K562 (cell line): ENCODE measurements at regions not wholly inside any gene's neighbourhood (a gene's known extent, or its start where the extent isn't known, plus 50 kb on each side); places are given as distances from the start of the nearest gene placed in this dataset.
A peak's percentile ranks its signal among the peaks of the same experiment; 100 is the strongest.

Experiments
- ATAC-seq: fragments of 200-7000 bp; cut with Tn5 transposase; 3 replicates; pipeline ENCODE4 v1.9.1; 2020; ENCODE audit warnings: moderate library complexity
- BruUV-seq: library from RNA; stranded (reverse); fragments of 400-500 nt; replicated peaks from 2 replicates; lab custom pipeline; 2021; lab: Mats Ljungman, UMichigan
- CTCF ChIA-PET: fragments of 300-600 bp; formaldehyde crosslinking; extraction: SDS; loops from one replicate; lab custom pipeline; 2021; ENCODE audit warnings: low intra/inter-chr PET ratio; lab: Yijun Ruan, JAX
- POLR2A ChIA-PET: fragments of 300-600, 350-650 bp; sonication (Branson Sonifier 250); formaldehyde crosslinking; extraction: SDS; loops from one replicate; lab custom pipeline; 2021; ENCODE audit warnings: antibody characterized with exemption, inconsistent platforms; lab: Yijun Ruan, JAX
- DNase-seq, 4 experiments: peaks; one replicate each; pipeline versions ENCODE4 v3.0.0 to v3.0.0-alpha.2; 2011 to 2018; ENCODE audit warnings: low spot score in 3 of 4, mixed read lengths in 3 of 4; ENCODE audit errors: extremely low read depth in 1 of 4
- FAIRE-seq: peaks from 2 replicates; lab custom pipeline; 2011; peaks lifted over from hg19 to GRCh38; lab: Jason Lieb, UNC
- H2AFZ ChIP-seq: 2 replicates; pipeline ENCODE4 v1.6.0; 2011; ENCODE audit warnings: low read depth, low read length, control low read depth, inconsistent platforms
- H3K27ac ChIP-seq: fragments of 200-600 bp; 3 replicates; pipeline ENCODE4 v1.8.0; 2011; ENCODE audit warnings: low read depth, mild to moderate bottlenecking, control low read depth, inconsistent platforms, low read length, moderate library complexity, mixed read lengths; ENCODE audit errors: extremely low read depth
- H3K27me3 ChIP-seq, 2 experiments: fragments of 300-600 bp in 1 of 2; 2 replicates in 1 of 2; 3 replicates in 1 of 2; pipeline versions ENCODE4 v1.6.0 to v1.8.0; 2011; ENCODE audit warnings: inconsistent platforms in 2 of 2, low read length in 2 of 2, mild to moderate bottlenecking in 1 of 2, mixed read lengths in 1 of 2, moderate library complexity in 1 of 2; ENCODE audit not compliant: control insufficient read depth in 2 of 2, insufficient read depth in 2 of 2
- H3K36me3 ChIP-seq: fragments of 300-600 bp; 3 replicates; pipeline ENCODE4 v1.8.0; 2011; ENCODE audit warnings: mild to moderate bottlenecking, low read length, inconsistent platforms; ENCODE audit not compliant: control insufficient read depth, insufficient read depth
- H3K4me1 ChIP-seq, 2 experiments: fragments of 200-600 bp in 1 of 2; replicated peaks in 1 of 2; 2 replicates in 1 of 2; 3 replicates in 1 of 2; pipeline versions ENCODE4 v1.5.1 to v1.8.0; 2011; ENCODE audit warnings: inconsistent platforms in 2 of 2, low read length in 2 of 2, mild to moderate bottlenecking in 1 of 2, mixed read lengths in 1 of 2, moderate library complexity in 1 of 2; ENCODE audit not compliant: control insufficient read depth in 2 of 2, insufficient read depth in 2 of 2
- H3K4me2 ChIP-seq: 2 replicates; pipeline ENCODE4 v1.6.1; 2011; ENCODE audit warnings: low read length, control low read depth, inconsistent platforms, mixed read lengths; ENCODE audit not compliant: insufficient read depth
- H3K4me3 ChIP-seq: fragments of 200-600 bp; sonication (generic), shearing (Covaris generic); 2 replicates; pipeline ENCODE4 v1.5.1; 2016; ENCODE audit warnings: control low read depth, inconsistent platforms
- H3K79me2 ChIP-seq: fragments of 200-600 bp; 3 replicates; pipeline ENCODE4 v1.8.0; 2011; ENCODE audit warnings: low read length, inconsistent platforms; ENCODE audit not compliant: control insufficient read depth, insufficient read depth
- H3K9ac ChIP-seq, 2 experiments: 2 replicates each; pipeline versions ENCODE4 v1.6.0 to v1.6.1; 2011; ENCODE audit warnings: low read depth in 2 of 2, low read length in 2 of 2, control low read depth in 1 of 2, inconsistent platforms in 1 of 2, mild to moderate bottlenecking in 1 of 2, mixed read lengths in 1 of 2; ENCODE audit not compliant: insufficient read depth in 1 of 2
- H3K9me1 ChIP-seq: one replicate; pipeline ENCODE4 v1.6.0; 2011; ENCODE audit warnings: inconsistent platforms, mild to moderate bottlenecking, low read length, moderate library complexity; ENCODE audit not compliant: control insufficient read depth, insufficient read depth
- H3K9me3 ChIP-seq: replicated peaks from 2 replicates; pipeline ENCODE4 v1.5.1; 2011; ENCODE audit warnings: low read depth, low read length, inconsistent platforms; ENCODE audit not compliant: control insufficient read depth, insufficient read depth
- H4K20me1 ChIP-seq: replicated peaks from 2 replicates; pipeline ENCODE4 v1.6.1; 2011; ENCODE audit warnings: low read length, inconsistent platforms, mixed read lengths; ENCODE audit not compliant: control insufficient read depth, insufficient read depth
- NR4A1 ChIP-seq, 2 experiments: fragments of 250-450 bp in 1 of 2; fragments of 450-650 bp in 1 of 2; sonication (Bioruptor Pico) in 1 of 2; IDR thresholded peaks; 2 replicates each; pipeline versions ENCODE4 v1.4.0 to v1.6.1; 2016 to 2020; ENCODE audit warnings: mild to moderate bottlenecking in 2 of 2, missing compliant biosample characterization in 1 of 2, missing genetic modification characterization in 1 of 2, moderate library complexity in 1 of 2
- WGBS: fragments of 100-300 bp; shearing (Covaris generic); methylation state at CpG from one replicate; pipeline ENCODE4 v1.1.6; 2016; ENCODE audit warnings: low coverage, mixed read lengths; ENCODE audit not compliant: insufficient coverage; ENCODE audit errors: missing lambda C conversion rate; 5-methylcytosine and 5-hydroxymethylcytosine counted together
- in situ Hi-C: fragments of 300-500 bp; cut with MboI; formaldehyde crosslinking; loops from 4 replicates; pipeline ENCODE4 v1.15.0; 2018; ENCODE audit warnings: inconsistent platforms, mixed read lengths
- intact Hi-C: fragments of 100-400 bp; cut with micrococcal nuclease; formaldehyde crosslinking; loops from 2 replicates; pipeline ENCODE4 v1.14.2; 2022
- TF ChIP-seq, protein P1 (sequence below), 2 experiments: fragments of 450-650 bp; conservative IDR thresholded peaks; 2 replicates each; pipeline ENCODE4 v1.6.1; 2017; ENCODE audit warnings: mild to moderate bottlenecking in 2 of 2, moderate library complexity in 2 of 2

- Histone ChIP-seq H3K27me3 (peaks cover 65 to 99% of the 10 kb centered on the region in 2 experiments), H4K20me1 (no peaks in the 10 kb centered on the region; the same call in 1 of the 2 replicates), H3K4me3 (no peak overlapping the region), H2AFZ (peak overlapping the region; percentile 64; the same call in 1 of the 2 replicates), H3K79me2 (no peaks in the 10 kb centered on the region), H3K4me1 (peaks cover 7 to 44% of the 10 kb centered on the region in 2 experiments; a peak in 4 of 5 replicates), H3K9me1 (no peaks in the 10 kb centered on the region), H3K27ac (no peak overlapping the region), H3K9ac (no peak overlapping the region), H3K9me3 (no peaks in the 10 kb centered on the region), H3K36me3 (no peaks in the 10 kb centered on the region), H3K4me2 (no peak overlapping the region; the same call in 1 of the 2 replicates)
- ATAC-seq, result peak; percentile 59
- FAIRE-seq, result no peak
- in situ Hi-C loops, result no loop called here
- intact Hi-C loops, result no loop called here
- no TSS peak for BruUV-seq
- TF ChIP-seq, protein P1, sequence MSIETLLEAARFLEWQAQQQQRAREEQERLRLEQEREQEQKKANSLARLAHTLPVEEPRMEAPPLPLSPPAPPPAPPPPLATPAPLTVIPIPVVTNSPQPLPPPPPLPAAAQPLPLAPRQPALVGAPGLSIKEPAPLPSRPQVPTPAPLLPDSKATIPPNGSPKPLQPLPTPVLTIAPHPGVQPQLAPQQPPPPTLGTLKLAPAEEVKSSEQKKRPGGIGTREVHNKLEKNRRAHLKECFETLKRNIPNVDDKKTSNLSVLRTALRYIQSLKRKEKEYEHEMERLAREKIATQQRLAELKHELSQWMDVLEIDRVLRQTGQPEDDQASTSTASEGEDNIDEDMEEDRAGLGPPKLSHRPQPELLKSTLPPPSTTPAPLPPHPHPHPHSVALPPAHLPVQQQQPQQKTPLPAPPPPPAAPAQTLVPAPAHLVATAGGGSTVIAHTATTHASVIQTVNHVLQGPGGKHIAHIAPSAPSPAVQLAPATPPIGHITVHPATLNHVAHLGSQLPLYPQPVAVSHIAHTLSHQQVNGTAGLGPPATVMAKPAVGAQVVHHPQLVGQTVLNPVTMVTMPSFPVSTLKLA (conservative IDR thresholded peaks at IDR 0.05), result 0 out of 4 replicates have a peak, but pooled peaks of 1 of the 2 experiments have one; percentile 12
- no peak for TF ChIP-seq NR4A1 (CRISPR knock-in tag; IDR thresholded peaks at IDR 0.05)
- TF ChIP-seq NR4A1 (tag; IDR thresholded peaks at IDR 0.05), result no peak
- POLR2A ChIA-PET, result interaction anchor here (0.7 to 1.6 kb wide), 3 partner anchors 9 to 19 kb away, joined by 3 to 6 read pairs (median 3); no protein-coding TSS in a partner anchor
- DNase-seq, result no peak
- WGBS, result 6% methylated on average over 14 of the region's 14 CpGs
- CTCF ChIA-PET, result no interaction called here
Observed at GRCh38 chr21:43302769-43303168, 124.2 kb downstream of the SIK1 start.
